Epithelial cell of proximal tubule (primary cell): ENCODE measurements at regions not wholly inside any gene's neighbourhood (a gene's known extent, or its start where the extent isn't known, plus 50 kb on each side); places are given as distances from the start of the nearest gene placed in this dataset.

Experiments used
- DNase-seq: peaks from one replicate; pipeline ENCODE4 v3.0.0-alpha.2; 2011; ENCODE audit warnings: low read depth
- H3K4me3 ChIP-seq: 2 replicates; pipeline ENCODE4 v1.5.1; 2011; ENCODE audit warnings: low read depth, mild to moderate bottlenecking, low read length
- TF ChIP-seq, protein P1 (sequence below): conservative IDR thresholded peaks from 2 replicates; pipeline ENCODE4 v1.5.1; 2012; ENCODE audit warnings: low read depth, mild to moderate bottlenecking, low read length

DNA sequence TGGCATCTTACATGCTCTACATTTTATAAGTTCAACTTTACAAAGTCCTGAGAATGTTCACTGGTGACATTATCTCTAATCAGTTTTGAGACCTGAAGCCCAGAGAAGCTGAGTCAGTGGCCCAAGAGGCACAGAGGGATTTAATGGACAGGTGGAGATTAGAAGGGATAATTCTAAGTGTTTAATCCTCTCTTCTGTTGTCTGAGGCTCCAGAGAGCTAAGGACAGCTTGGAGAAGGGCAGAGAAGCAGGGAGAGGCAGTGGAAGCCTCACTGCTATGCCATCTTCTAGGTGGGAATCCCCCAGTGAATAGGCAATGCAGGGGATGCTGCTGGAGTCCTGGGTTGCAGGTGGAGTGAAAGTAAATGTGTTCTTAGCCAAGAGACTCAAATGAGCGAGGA, 369.4 kb upstream of the SLCO3A1 start:
- no peak for DNase-seq
- TF ChIP-seq, protein P1, sequence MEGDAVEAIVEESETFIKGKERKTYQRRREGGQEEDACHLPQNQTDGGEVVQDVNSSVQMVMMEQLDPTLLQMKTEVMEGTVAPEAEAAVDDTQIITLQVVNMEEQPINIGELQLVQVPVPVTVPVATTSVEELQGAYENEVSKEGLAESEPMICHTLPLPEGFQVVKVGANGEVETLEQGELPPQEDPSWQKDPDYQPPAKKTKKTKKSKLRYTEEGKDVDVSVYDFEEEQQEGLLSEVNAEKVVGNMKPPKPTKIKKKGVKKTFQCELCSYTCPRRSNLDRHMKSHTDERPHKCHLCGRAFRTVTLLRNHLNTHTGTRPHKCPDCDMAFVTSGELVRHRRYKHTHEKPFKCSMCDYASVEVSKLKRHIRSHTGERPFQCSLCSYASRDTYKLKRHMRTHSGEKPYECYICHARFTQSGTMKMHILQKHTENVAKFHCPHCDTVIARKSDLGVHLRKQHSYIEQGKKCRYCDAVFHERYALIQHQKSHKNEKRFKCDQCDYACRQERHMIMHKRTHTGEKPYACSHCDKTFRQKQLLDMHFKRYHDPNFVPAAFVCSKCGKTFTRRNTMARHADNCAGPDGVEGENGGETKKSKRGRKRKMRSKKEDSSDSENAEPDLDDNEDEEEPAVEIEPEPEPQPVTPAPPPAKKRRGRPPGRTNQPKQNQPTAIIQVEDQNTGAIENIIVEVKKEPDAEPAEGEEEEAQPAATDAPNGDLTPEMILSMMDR, result no peak
- no peak overlapping the region for H3K4me3 ChIP-seq

DNA sequence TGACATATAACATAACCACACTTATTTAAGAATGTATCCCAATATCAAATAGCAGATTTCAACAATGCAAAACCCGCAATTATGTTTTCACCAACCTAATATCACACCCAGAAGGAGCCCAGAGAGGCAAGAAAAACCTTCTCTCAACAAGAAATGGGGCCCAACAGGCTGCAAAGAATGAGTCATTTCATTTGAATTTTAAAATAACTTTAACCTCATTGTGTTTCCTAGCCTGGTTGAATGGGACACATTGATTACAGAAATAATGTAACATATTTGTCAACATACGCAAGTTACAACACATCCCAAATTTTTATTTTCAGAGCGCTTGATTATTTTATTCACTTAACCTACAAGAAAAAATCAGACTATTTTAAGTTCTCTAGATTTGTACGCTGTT, 365.1 kb upstream of the SLCO3A1 start:
- no peak overlapping the region for H3K4me3 ChIP-seq
- TF ChIP-seq, protein P1, result no peak
- no peak for DNase-seq

DNA sequence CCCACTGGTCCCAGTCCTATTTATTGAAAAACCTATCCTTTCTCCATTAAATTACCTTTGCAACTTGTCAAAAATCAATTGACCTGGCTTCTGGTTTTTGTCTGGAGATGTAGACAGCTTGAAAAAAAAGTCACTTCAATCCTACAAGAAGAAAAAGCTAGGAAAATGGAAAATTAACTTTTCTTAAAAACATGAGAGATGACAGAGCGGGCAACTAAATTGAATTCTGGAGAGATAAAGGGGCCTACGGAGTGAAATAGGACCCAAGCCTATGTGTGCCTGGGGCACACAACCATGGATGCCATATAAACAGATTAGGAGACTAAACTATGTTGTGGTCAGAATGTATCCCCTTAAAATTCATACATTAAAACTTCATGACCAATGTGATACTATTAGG, 363.3 kb upstream of the SLCO3A1 start:
- TF ChIP-seq, protein P1, result no peak
- DNase-seq, result no peak
- no peak overlapping the region for H3K4me3 ChIP-seq

DNA sequence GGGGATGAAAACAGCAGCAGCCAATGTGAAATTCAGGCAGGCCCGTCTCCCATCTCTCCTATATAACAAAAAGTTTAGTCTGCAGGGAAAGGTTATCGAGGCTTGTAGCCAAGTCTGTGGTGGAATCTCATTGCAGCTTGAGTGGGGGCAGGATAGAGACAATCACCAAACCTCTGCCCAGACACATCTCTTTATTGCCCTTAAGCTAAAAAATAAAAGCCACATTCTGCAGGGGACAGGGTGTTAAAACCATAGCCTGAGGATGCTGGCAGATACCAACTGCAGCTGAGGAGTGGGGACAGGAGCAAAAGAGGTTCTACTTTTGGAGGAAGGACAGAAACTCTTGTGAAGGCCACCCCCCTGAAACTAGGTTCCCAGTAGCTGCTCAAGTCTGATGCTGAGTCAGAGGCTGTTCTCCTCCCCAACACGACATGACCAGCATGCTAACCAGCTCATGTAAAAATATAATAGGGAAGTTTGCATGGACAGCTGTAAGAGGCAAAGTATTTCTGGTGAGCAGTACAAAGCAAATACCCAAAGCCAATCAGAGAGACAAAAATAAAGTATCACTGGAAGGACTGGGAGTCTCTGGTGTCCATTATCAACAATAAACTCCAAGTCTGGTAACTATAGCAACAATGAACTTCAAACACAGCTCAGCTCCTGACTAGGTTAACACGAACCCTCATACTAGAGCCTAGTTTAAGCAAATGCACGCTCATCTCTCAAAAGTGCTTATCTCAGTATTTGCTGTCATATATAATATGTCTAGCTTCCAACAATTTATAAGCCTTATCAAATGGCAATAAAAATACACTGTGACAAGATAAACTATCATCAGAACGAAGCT, 362.2 kb upstream of the SLCO3A1 start:
- H3K4me3 ChIP-seq, result no peak overlapping the region
- TF ChIP-seq, protein P1, result no peak
- DNase-seq, result no peak

DNA sequence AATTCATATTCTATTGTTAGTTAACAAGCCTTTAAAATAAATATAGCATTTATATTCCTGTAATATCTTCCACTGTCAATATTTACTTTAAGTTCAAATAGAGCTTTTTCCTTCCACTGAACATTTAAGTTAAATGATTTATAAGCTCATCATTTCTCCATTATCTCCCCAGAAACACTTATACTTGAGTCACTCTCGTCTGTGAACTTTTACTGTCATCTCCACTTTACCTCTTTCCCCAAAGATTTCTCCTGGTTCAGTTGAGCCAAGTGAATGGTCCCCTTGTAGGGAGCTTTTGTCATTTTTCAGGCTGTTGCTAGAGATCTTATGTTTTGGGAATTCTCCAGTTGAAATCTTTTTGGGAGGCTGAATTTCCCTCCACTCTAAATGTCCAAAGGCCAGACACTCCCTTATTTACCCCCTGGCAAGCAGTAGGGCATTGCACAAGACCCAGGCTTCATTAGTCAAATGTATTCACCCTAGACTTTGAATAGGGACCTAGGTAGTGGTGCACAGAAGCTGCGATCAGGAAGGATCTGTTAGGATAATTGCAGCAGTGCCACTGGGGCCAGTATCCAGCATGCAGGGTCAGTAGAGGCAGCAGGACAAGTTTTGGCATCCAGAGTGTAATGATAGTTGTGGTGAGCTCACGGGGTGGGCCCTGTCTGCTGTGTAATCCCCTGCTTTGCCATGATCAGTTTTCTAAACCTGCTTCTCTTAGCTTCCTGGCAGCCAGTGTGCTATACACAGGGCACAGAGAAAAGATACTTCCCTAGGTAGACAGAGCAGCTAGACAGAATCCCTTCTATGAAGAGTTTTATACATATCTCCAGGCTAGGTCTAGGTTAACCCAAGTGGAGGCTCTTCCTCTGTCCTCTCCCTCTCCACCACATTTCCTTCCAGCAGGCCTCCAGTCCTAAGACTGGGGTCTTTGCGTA, 356.5 kb upstream of the SLCO3A1 start:
- TF ChIP-seq, protein P1, result no peak
- no peak for DNase-seq

DNA sequence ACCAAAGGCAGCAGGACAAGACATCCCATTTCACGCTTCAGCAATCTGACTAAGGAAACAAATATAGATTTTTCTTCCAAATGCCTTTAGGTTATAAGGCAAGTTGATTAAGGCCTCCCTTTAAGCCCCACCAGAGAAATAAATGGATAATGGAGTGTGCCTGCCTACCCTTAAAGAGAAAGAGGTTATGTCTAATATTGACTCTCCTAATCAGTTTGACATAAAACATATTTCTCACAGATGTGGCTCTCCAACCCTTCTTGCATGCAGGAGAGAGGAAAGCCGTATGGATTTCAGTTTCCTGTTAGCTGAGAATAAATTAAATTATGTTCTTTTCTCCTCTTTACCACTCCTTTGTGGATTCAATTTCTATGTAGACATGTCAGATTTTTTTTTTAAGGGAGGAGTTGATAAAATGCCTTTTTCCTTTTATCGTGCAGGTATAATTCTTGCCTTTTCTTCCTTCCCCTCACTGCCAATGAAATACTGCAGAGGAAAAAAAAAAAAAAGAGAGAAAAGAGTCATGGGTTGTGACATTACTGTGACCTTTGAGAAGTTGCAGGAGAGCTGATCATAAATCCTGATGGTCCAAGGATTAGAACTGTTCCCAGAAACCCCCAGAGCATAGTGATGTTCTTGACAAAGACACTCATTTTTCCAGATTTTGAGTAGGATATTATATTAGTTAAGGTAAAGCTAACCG, 355.3 kb upstream of the SLCO3A1 start:
- H3K4me3 ChIP-seq, result no peak overlapping the region
- no peak for DNase-seq
- TF ChIP-seq, protein P1, result no peak

More for the DNA sequence above, 356.5 kb upstream of the SLCO3A1 start:
- H3K4me3 ChIP-seq, result no peak overlapping the region
